ENCODE measurements at regions not wholly inside any gene's neighbourhood (a gene's known extent, or its start where the extent isn't known, plus 50 kb on each side); places are given as distances from the start of the nearest gene placed in this dataset.

- TF ChIP-seq CTCF (conservative IDR thresholded peaks at IDR 0.05), result no peak
These were observed 316.6 kb downstream of the TPBG start for GRCh38 chr6:82680192-82680591.

DNA sequence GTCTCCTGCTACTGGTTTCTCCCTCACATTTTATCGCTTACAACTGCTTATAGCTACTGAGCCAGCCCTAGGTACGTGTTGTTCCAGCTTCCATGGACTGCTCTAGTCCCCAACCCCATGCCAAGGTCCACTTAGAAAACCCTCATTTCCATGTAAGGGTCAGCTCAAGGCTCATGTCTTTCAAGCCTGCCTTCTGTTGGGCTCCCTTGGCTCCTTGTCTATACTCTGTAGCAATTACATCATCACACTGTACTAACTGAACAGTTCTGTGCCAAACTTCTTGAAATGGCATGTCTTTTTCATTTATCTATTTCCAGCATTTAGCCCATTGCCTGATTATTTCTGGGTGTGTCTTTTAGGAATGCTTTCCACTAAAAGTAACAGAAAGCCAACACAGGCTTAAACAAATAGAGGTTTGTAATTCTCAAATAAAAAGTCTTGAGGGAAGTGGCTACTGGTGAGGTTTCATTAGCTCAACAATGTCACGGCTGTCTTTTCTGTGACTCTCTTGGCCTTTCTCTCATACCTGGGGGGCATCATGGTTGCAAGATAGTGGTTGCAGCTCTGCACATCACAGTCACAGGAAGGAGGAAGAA, 317.6 kb downstream of the TPBG start:
- no peak overlapping the region for H3K27ac ChIP-seq
- no peak for TF ChIP-seq ZFX (IDR thresholded peaks at IDR 0.05)
- no peak for TF ChIP-seq CTCF (conservative IDR thresholded peaks at IDR 0.05)

More at GRCh38 chr6:82680192-82680591, 316.6 kb downstream of the TPBG start:
- no peak overlapping the region for H3K27ac ChIP-seq

- TF ChIP-seq ZFX (IDR thresholded peaks at IDR 0.05), result no peak
- no peak for TF ChIP-seq CTCF (conservative IDR thresholded peaks at IDR 0.05)
- H3K27ac ChIP-seq, result no peak overlapping the region
These were observed 323.1 kb downstream of the TPBG start for GRCh38 chr6:82686719-82687118.

- no peak overlapping the region for H3K27ac ChIP-seq
- TF ChIP-seq CTCF (conservative IDR thresholded peaks at IDR 0.05) (no peak), ZFX (IDR thresholded peaks at IDR 0.05) (no peak)
These were observed 324.2 kb downstream of the TPBG start for GRCh38 chr6:82687855-82688254.

- no peak for TF ChIP-seq CTCF (conservative IDR thresholded peaks at IDR 0.05)
- no peak for TF ChIP-seq ZFX (IDR thresholded peaks at IDR 0.05)
- H3K27ac ChIP-seq, result no peak overlapping the region
These were observed 326.7 kb downstream of the TPBG start for GRCh38 chr6:82690283-82690682.

GRCh38 chr6:82691997-82692396, 328.4 kb downstream of the TPBG start:
- TF ChIP-seq ZFX (IDR thresholded peaks at IDR 0.05) (no peak), CTCF (conservative IDR thresholded peaks at IDR 0.05) (no peak)

DNA sequence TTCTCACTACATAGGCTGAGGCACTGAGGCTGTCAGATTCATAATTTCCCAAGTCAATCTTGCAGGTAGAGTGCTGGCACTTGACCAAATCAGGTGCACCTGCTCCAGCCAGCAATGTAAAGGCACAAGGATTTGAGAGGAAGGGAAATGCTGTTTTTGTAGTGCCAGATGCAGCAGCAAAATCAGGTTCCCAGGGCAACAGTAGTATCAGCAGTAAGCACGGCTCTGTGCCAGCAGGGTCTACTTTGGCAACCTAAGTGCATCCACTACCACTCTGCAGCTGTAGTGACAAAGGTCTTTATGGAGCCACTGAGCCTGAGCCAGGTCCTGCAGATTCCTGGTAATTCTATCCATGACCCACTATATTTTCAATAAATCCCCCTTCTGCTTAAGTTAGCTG, 329.5 kb downstream of the TPBG start:
- no peak for TF ChIP-seq CTCF (conservative IDR thresholded peaks at IDR 0.05)
- TF ChIP-seq ZFX (IDR thresholded peaks at IDR 0.05), result no peak
- no peak overlapping the region for H3K27ac ChIP-seq

More at GRCh38 chr6:82691997-82692396, 328.4 kb downstream of the TPBG start:
- H3K27ac ChIP-seq, result no peak overlapping the region

Measured in C4-2B (cell line).